Endodermal cell (in vitro differentiated cells): ENCODE measurements at regions not wholly inside any gene's neighbourhood (a gene's known extent, or its start where the extent isn't known, plus 50 kb on each side); places are given as distances from the start of the nearest gene placed in this dataset.
"Not testable (repeated sequence)": the region's sequence is repeated elsewhere in the genome, so short reads cannot be mapped to it uniquely, and the experiment has no call there.

Experiments used
- DNase-seq: peaks from one replicate; pipeline ENCODE4 v3.0.0-alpha.2; 2017
- H3K27ac ChIP-seq: 2 replicates; pipeline ENCODE4 v1.5.1; 2013; ENCODE audit warnings: mild to moderate bottlenecking, low read depth, low read length, moderate library complexity
- H3K27me3 ChIP-seq: 2 replicates; pipeline ENCODE4 v1.6.1; 2013; ENCODE audit warnings: mild to moderate bottlenecking, low read length, moderate library complexity; ENCODE audit not compliant: insufficient read depth, control insufficient read depth, poor library complexity, severe bottlenecking
- H3K36me3 ChIP-seq: 2 replicates; pipeline ENCODE4 v1.7.0; 2013; ENCODE audit warnings: mild to moderate bottlenecking, low read length, moderate library complexity; ENCODE audit not compliant: control insufficient read depth, insufficient read depth
- H3K4me1 ChIP-seq: one replicate; pipeline ENCODE4 v1.7.0; 2013; ENCODE audit warnings: low read length; ENCODE audit not compliant: control insufficient read depth, insufficient read depth
- H3K4me3 ChIP-seq: 2 replicates; pipeline ENCODE4 v1.5.1; 2013; ENCODE audit warnings: mild to moderate bottlenecking, low read length, moderate library complexity
- H3K9ac ChIP-seq: 2 replicates; pipeline ENCODE4 v1.6.1; 2013; ENCODE audit warnings: mild to moderate bottlenecking, low read length, moderate library complexity; ENCODE audit not compliant: poor library complexity, severe bottlenecking; ENCODE audit errors: extremely low read depth
- H3K9me3 ChIP-seq: 2 replicates; pipeline ENCODE4 v1.6.1; 2013; ENCODE audit warnings: mild to moderate bottlenecking, low read length, moderate library complexity; ENCODE audit not compliant: control insufficient read depth
- H3K27ac Mint-ChIP-seq: 2 replicates; pipeline ENCODE4 v1.8.0; 2020; ENCODE audit warnings: mixed read lengths
- H3K27me3 Mint-ChIP-seq: 2 replicates; pipeline ENCODE4 v1.8.0; 2021; ENCODE audit warnings: mild to moderate bottlenecking, mixed read lengths; ENCODE audit not compliant: insufficient read depth
- H3K36me3 Mint-ChIP-seq: 2 replicates; pipeline ENCODE4 v1.8.0; 2020; ENCODE audit warnings: low read depth, mixed read lengths
- H3K4me1 Mint-ChIP-seq: 2 replicates; pipeline ENCODE4 v1.8.0; 2020; ENCODE audit warnings: mixed read lengths
- H3K4me3 Mint-ChIP-seq: 2 replicates; pipeline ENCODE4 v1.8.0; 2020; ENCODE audit warnings: mild to moderate bottlenecking, moderate library complexity, mixed read lengths
- H3K9me3 Mint-ChIP-seq: 2 replicates; pipeline ENCODE4 v1.8.0; 2020; ENCODE audit warnings: mild to moderate bottlenecking, mixed read lengths
- CTCF ChIP-seq: fragments of 200-600 bp; sonication (generic); conservative IDR thresholded peaks from 2 replicates; pipeline ENCODE4 v1.5.0; 2021; ENCODE audit warnings: antibody characterized with exemption, mild to moderate bottlenecking
- WGBS, 2 experiments: methylation state at CpG; one replicate each; pipeline versions ENCODE4 v1.1.5 to v1.1.7; 2013; ENCODE audit warnings: missing lambda C conversion rate in 2 of 2, mixed read lengths in 1 of 2; ENCODE audit not compliant: insufficient coverage in 1 of 2, insufficient read length in 1 of 2; 5-methylcytosine and 5-hydroxymethylcytosine counted together

- no peaks in the 10 kb centered on the region for H3K36me3 ChIP-seq
- H3K9me3 ChIP-seq, result peaks cover 9% of the 10 kb centered on the region
- 100% methylated on average over 1 of the region's 1 CpG; no CpG with 5 or more reads in 1 of the 2 experiments for WGBS, 2 experiments
- DNase-seq, result no peak
- Mint-ChIP-seq H3K9me3 (peaks cover 29% of the 10 kb centered on the region), H3K4me3 (no peak overlapping the region), H3K27me3 (no peaks in the 10 kb centered on the region), H3K4me1 (no peaks in the 10 kb centered on the region), H3K27ac (no peak overlapping the region), H3K36me3 (no peaks in the 10 kb centered on the region)
- no peak for TF ChIP-seq CTCF
- no peaks in the 10 kb centered on the region for H3K27me3 ChIP-seq
- no peak overlapping the region for H3K27ac ChIP-seq
- no peak overlapping the region for H3K9ac ChIP-seq
- no peak overlapping the region for H3K4me3 ChIP-seq
- H3K4me1 ChIP-seq, result no peaks in the 10 kb centered on the region
Measured at GRCh38 chr12:126286203-126286602, 1221.0 kb downstream of the AACS start.

GRCh38 chr12:126290456-126290855 lies 1225.2 kb downstream of the AACS start:
- Histone ChIP-seq H3K9me3 (peaks cover 22% of the 10 kb centered on the region), H3K9ac (no peak overlapping the region), H3K27me3 (no peaks in the 10 kb centered on the region), H3K36me3 (no peaks in the 10 kb centered on the region), H3K27ac (no peak overlapping the region), H3K4me3 (no peak overlapping the region), H3K4me1 (no peaks in the 10 kb centered on the region)
- H3K4me1 Mint-ChIP-seq, result no peaks in the 10 kb centered on the region
- no peak for DNase-seq
- H3K27me3 Mint-ChIP-seq, result no peaks in the 10 kb centered on the region
- no peak overlapping the region for H3K27ac Mint-ChIP-seq
- no peak overlapping the region for H3K4me3 Mint-ChIP-seq
- H3K36me3 Mint-ChIP-seq, result no peaks in the 10 kb centered on the region
- H3K9me3 Mint-ChIP-seq, result peaks cover 49% of the 10 kb centered on the region
- no peak for TF ChIP-seq CTCF

GRCh38 chr12:126291987-126292386 lies 1226.8 kb downstream of the AACS start:
- 89% methylated on average over 3 of the region's 3 CpGs for WGBS, 2 experiments
- H3K9ac ChIP-seq, H3K27ac Mint-ChIP-seq, H3K27ac ChIP-seq, H3K36me3 ChIP-seq, H3K4me3 Mint-ChIP-seq, DNase-seq, H3K4me1 Mint-ChIP-seq, H3K27me3 Mint-ChIP-seq, H3K27me3 ChIP-seq, H3K4me3 ChIP-seq, H3K36me3 Mint-ChIP-seq, H3K4me1 ChIP-seq: not testable (repeated sequence)
- peaks cover 47% of the 10 kb centered on the region for H3K9me3 Mint-ChIP-seq
- H3K9me3 ChIP-seq, result peaks cover 22% of the 10 kb centered on the region

GRCh38 chr12:126295652-126296051 lies 1230.4 kb downstream of the AACS start:
- Histone ChIP-seq H3K9ac (no peak overlapping the region), H3K27me3 (no peaks in the 10 kb centered on the region), H3K9me3 (peaks cover 18% of the 10 kb centered on the region), H3K4me3 (no peak overlapping the region), H3K4me1 (no peaks in the 10 kb centered on the region), H3K27ac (no peak overlapping the region), H3K36me3 (no peaks in the 10 kb centered on the region)
- TF ChIP-seq CTCF, result no peak
- H3K4me1 Mint-ChIP-seq, result no peaks in the 10 kb centered on the region
- DNase-seq, result no peak
- H3K9me3 Mint-ChIP-seq, result peaks cover 35% of the 10 kb centered on the region
- 95 to 97% methylated on average over 2 of the region's 2 CpGs for WGBS, 2 experiments
- H3K4me3 Mint-ChIP-seq, result no peak overlapping the region
- H3K27me3 Mint-ChIP-seq, result no peaks in the 10 kb centered on the region
- H3K27ac Mint-ChIP-seq, result no peak overlapping the region
- no peaks in the 10 kb centered on the region for H3K36me3 Mint-ChIP-seq
